OCI-LY7 (cell line): ENCODE measurements at regions not wholly inside any gene's neighbourhood (a gene's known extent, or its start where the extent isn't known, plus 50 kb on each side); places are given as distances from the start of the nearest gene placed in this dataset.

ENCODE experiments used
- BruUV-seq: library from RNA; stranded (reverse); fragments of 400-500 nt; replicated peaks from 2 replicates; lab custom pipeline; 2021; lab: Mats Ljungman, UMichigan
- CTCF ChIA-PET: fragments of 300-600 bp; sonication (Branson Sonifier 250); formaldehyde crosslinking; loops from one replicate; lab custom pipeline; 2022; ENCODE audit warnings: antibody characterized with exemption; ENCODE audit not compliant: unreplicated experiment; lab: Charles Lee
- POLR2A ChIA-PET: fragments of 300-600 bp; sonication (Branson Sonifier 250); formaldehyde crosslinking; loops from one replicate; lab custom pipeline; 2022; ENCODE audit warnings: antibody characterized with exemption; lab: Charles Lee
- DNase-seq: peaks from one replicate; pipeline ENCODE4 v3.0.0-alpha.2; 2015; ENCODE audit warnings: low spot score
- H2AFZ ChIP-seq: fragments of 200-600 bp; sonication (generic), shearing (Covaris generic); 2 replicates; pipeline ENCODE4 v1.6.1; 2014; ENCODE audit warnings: mild to moderate bottlenecking, antibody characterized with exemption, low read length, moderate library complexity
- H3K27ac ChIP-seq: fragments of 200-600 bp; sonication (generic); 2 replicates; pipeline ENCODE4 v1.5.1; 2014; ENCODE audit warnings: mixed run types, low read depth, mild to moderate bottlenecking, moderate library complexity, low read length, inconsistent platforms; ENCODE audit not compliant: poor library complexity, severe bottlenecking
- H3K36me3 ChIP-seq: fragments of 200-600 bp; sonication (generic); 2 replicates; pipeline ENCODE4 v1.6.1; 2014; ENCODE audit warnings: mild to moderate bottlenecking, antibody characterized with exemption, low read length, moderate library complexity, mixed read lengths; ENCODE audit not compliant: insufficient read depth
- H3K4me1 ChIP-seq: fragments of 200-600 bp; sonication (generic); 2 replicates; pipeline ENCODE4 v1.5.1; 2014; ENCODE audit warnings: mild to moderate bottlenecking, low read length; ENCODE audit not compliant: insufficient read depth, poor library complexity, severe bottlenecking
- H3K4me2 ChIP-seq: fragments of 200-600 bp; sonication (generic); 2 replicates; pipeline ENCODE4 v1.6.1; 2014; ENCODE audit warnings: mild to moderate bottlenecking, low read length
- H3K4me3 ChIP-seq: fragments of 200-600 bp; sonication (generic); 2 replicates; pipeline ENCODE4 v1.5.1; 2014; ENCODE audit warnings: mild to moderate bottlenecking, low read depth, low read length; ENCODE audit not compliant: poor library complexity, severe bottlenecking
- H3K79me2 ChIP-seq: fragments of 200-600 bp; sonication (generic); 2 replicates; pipeline ENCODE4 v1.6.1; 2016; ENCODE audit warnings: low read depth, mild to moderate bottlenecking, low read length, moderate library complexity, mixed read lengths; ENCODE audit not compliant: insufficient read depth
- H3K9me2 ChIP-seq: fragments of 200-600 bp; sonication (generic); 2 replicates; pipeline ENCODE4 v1.6.1; 2016; ENCODE audit warnings: mild to moderate bottlenecking, low read length, mixed read lengths; ENCODE audit not compliant: insufficient read depth
- H3K9me3 ChIP-seq: fragments of 200-600 bp; sonication (generic); 2 replicates; pipeline ENCODE4 v1.6.1; 2014; ENCODE audit warnings: mild to moderate bottlenecking, mixed run types, low read length, mixed read lengths
- H4K20me1 ChIP-seq: fragments of 200-600 bp; sonication (generic); 2 replicates; pipeline ENCODE4 v1.6.1; 2014; ENCODE audit warnings: mild to moderate bottlenecking, antibody characterized with exemption, low read length, moderate library complexity, mixed read lengths; ENCODE audit not compliant: insufficient read depth
- EZH2phosphoT487 ChIP-seq: fragments of 200-600 bp; sonication (generic); IDR thresholded peaks from 2 replicates; pipeline ENCODE4 v1.6.1; 2018; ENCODE audit warnings: low read depth, borderline replicate concordance, mild to moderate bottlenecking, mixed run types, antibody characterized with exemption, low read length, moderate library complexity, mixed read lengths
- intact Hi-C: fragments of 100-400 bp; cut with micrococcal nuclease; formaldehyde crosslinking; loops from one replicate; pipeline ENCODE4 v1.10.0; 2022; ENCODE audit not compliant: unreplicated experiment
- TF ChIP-seq, protein P1 (sequence below): fragments of 200-600 bp; sonication (generic); conservative IDR thresholded peaks from 2 replicates; pipeline ENCODE4 v1.5.1; 2014; ENCODE audit warnings: mild to moderate bottlenecking, antibody characterized with exemption, low read length, moderate library complexity, mixed read lengths

DNA sequence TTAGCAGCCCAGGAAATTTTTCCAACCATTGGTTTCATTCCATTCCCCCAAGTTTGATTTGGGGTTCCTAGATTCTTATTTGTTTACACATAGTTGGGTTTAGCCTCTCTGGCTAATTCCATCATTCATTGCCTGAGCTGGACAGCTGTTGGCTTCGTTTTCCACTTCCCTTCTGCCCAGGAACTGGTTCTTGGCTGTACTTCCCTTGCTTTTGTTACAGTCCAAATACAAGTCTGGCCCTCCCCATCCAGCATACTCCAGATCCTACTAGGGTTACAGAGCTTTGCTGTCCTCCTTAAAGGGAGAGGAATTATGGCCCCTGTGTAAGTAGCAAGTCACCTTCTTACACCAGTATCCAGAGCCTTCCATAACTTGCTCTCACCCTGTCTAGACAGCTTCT lies 356.3 kb downstream of the FAT3 start:
- no peak for DNase-seq
- H3K4me3 ChIP-seq = no peak overlapping the region
- ChIA-PET POLR2A (no interaction called here), CTCF (no interaction called here)
- H4K20me1 ChIP-seq = no peaks in the 10 kb centered on the region
- no peak overlapping the region for H2AFZ ChIP-seq
- H3K9me3 ChIP-seq = no peaks in the 10 kb centered on the region
- H3K9me2 ChIP-seq = no peaks in the 10 kb centered on the region
- no peak for TF ChIP-seq EZH2phosphoT487
- TF ChIP-seq, protein P1, sequence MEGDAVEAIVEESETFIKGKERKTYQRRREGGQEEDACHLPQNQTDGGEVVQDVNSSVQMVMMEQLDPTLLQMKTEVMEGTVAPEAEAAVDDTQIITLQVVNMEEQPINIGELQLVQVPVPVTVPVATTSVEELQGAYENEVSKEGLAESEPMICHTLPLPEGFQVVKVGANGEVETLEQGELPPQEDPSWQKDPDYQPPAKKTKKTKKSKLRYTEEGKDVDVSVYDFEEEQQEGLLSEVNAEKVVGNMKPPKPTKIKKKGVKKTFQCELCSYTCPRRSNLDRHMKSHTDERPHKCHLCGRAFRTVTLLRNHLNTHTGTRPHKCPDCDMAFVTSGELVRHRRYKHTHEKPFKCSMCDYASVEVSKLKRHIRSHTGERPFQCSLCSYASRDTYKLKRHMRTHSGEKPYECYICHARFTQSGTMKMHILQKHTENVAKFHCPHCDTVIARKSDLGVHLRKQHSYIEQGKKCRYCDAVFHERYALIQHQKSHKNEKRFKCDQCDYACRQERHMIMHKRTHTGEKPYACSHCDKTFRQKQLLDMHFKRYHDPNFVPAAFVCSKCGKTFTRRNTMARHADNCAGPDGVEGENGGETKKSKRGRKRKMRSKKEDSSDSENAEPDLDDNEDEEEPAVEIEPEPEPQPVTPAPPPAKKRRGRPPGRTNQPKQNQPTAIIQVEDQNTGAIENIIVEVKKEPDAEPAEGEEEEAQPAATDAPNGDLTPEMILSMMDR = no peak
- BruUV-seq = no TSS peak
- intact Hi-C loops = no loop called here
- no peak overlapping the region for H3K4me2 ChIP-seq
- H3K27ac ChIP-seq = no peak overlapping the region
- no peaks in the 10 kb centered on the region for H3K36me3 ChIP-seq
- no peaks in the 10 kb centered on the region for H3K4me1 ChIP-seq
- H3K79me2 ChIP-seq = no peaks in the 10 kb centered on the region

DNA sequence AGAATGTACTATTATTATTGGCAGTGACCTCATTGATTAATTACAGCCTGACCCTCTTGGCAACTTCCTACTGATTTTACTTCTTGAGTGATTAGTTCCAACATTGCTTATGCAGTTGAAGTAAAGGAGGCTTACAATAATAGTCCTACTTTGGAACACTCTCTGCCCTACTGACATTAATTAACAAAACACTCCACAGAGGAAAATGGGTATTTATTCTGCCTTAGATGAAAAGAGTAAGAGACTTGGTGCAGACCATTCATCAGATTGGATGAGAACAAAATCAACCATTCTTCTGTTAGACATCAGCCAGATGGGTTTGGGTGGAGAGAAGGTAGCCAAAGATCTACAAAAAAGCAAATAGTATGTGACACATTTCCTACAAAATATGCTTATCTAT lies 363.8 kb downstream of the FAT3 start:
- Histone ChIP-seq H3K4me1 (no peaks in the 10 kb centered on the region), H3K27ac (no peak overlapping the region), H3K9me3 (no peaks in the 10 kb centered on the region), H3K4me3 (no peak overlapping the region), H3K4me2 (no peak overlapping the region), H3K79me2 (no peaks in the 10 kb centered on the region), H3K9me2 (no peaks in the 10 kb centered on the region), H4K20me1 (no peaks in the 10 kb centered on the region), H2AFZ (no peak overlapping the region), H3K36me3 (no peaks in the 10 kb centered on the region)
- intact Hi-C loops = no loop called here
- TF ChIP-seq, protein P1 = no peak
- no peak for TF ChIP-seq EZH2phosphoT487
- ChIA-PET CTCF (no interaction called here), POLR2A (no interaction called here)
- DNase-seq = no peak
- BruUV-seq = no TSS peak

DNA sequence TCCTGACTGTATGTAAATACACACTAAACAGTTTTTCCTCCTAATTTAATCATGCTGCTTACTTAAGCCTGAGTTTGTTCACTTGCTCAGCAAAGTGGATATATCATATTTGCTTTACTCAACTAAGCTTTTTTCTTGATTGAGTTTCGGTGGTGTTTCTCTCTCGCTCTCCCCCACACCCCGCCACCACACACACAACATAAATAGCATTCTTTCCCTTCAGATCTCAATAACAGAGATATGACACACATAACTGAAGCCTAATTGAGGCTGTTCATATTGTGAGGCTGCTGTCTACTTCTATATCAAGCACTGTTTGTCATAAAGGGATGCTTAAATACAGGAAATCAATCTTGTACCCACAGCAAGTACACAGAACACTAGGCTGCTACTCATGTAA lies 364.9 kb downstream of the FAT3 start:
- H3K79me2 ChIP-seq = no peaks in the 10 kb centered on the region
- intact Hi-C loops = no loop called here
- no peaks in the 10 kb centered on the region for H3K9me2 ChIP-seq
- CTCF ChIA-PET = no interaction called here
- H3K36me3 ChIP-seq = no peaks in the 10 kb centered on the region
- no peak overlapping the region for H3K27ac ChIP-seq
- TF ChIP-seq, protein P1 = no peak
- no peak for TF ChIP-seq EZH2phosphoT487
- no TSS peak for BruUV-seq
- H3K4me3 ChIP-seq = no peak overlapping the region
- no peak overlapping the region for H2AFZ ChIP-seq
- no peak overlapping the region for H3K4me2 ChIP-seq
- no peaks in the 10 kb centered on the region for H4K20me1 ChIP-seq
- POLR2A ChIA-PET = no interaction called here
- no peaks in the 10 kb centered on the region for H3K9me3 ChIP-seq
- H3K4me1 ChIP-seq = no peaks in the 10 kb centered on the region
- no peak for DNase-seq
